Mesenchymal stem cell (in vitro differentiated cells and primary cell): ENCODE measurements at regions not wholly inside any gene's neighbourhood (a gene's known extent, or its start where the extent isn't known, plus 50 kb on each side); places are given as distances from the start of the nearest gene placed in this dataset.

ENCODE experiments used
- DNase-seq: peaks from one replicate; pipeline ENCODE4 v3.0.0-alpha.2; 2013
- H2AFZ ChIP-seq: one replicate; pipeline ENCODE4 v1.6.1; 2013; ENCODE audit warnings: low read depth, mild to moderate bottlenecking, control low read depth, inconsistent platforms, low read length, moderate library complexity
- H2AK5ac ChIP-seq: 2 replicates; pipeline ENCODE4 v1.6.1; 2013; ENCODE audit warnings: low read length, moderate library complexity, mild to moderate bottlenecking, inconsistent platforms; ENCODE audit not compliant: severe bottlenecking
- H2BK120ac ChIP-seq: one replicate; pipeline ENCODE4 v1.6.1; 2013; ENCODE audit warnings: low read depth, mild to moderate bottlenecking, inconsistent platforms, low read length, moderate library complexity
- H2BK12ac ChIP-seq, 2 experiments: one replicate each; pipeline ENCODE4 v1.6.1; 2013; ENCODE audit warnings: inconsistent platforms in 2 of 2, low read length in 2 of 2, mild to moderate bottlenecking in 2 of 2, moderate library complexity in 2 of 2, control low read depth in 1 of 2
- H2BK15ac ChIP-seq: one replicate; pipeline ENCODE4 v1.6.1; 2013; ENCODE audit warnings: mild to moderate bottlenecking, low read depth, inconsistent platforms; ENCODE audit not compliant: poor library complexity, severe bottlenecking
- H2BK5ac ChIP-seq: 2 replicates; pipeline ENCODE4 v1.6.1; 2013; ENCODE audit warnings: low read depth, mild to moderate bottlenecking, low read length, control low read depth, inconsistent platforms; ENCODE audit not compliant: poor library complexity, severe bottlenecking
- H3K14ac ChIP-seq, 2 experiments: one replicate each; pipeline ENCODE4 v1.6.1; 2013; ENCODE audit warnings: inconsistent platforms in 2 of 2, low read length in 2 of 2, control low read depth in 1 of 2, mild to moderate bottlenecking in 1 of 2, moderate library complexity in 1 of 2
- H3K18ac ChIP-seq, 2 experiments: one replicate each; pipeline ENCODE4 v1.6.1; 2013; ENCODE audit warnings: inconsistent platforms in 2 of 2, low read length in 2 of 2, control low read depth in 1 of 2, low read depth in 1 of 2, mild to moderate bottlenecking in 1 of 2
- H3K23ac ChIP-seq, 2 experiments: one replicate each; pipeline ENCODE4 v1.6.1; 2013; ENCODE audit warnings: inconsistent platforms in 2 of 2, low read length in 2 of 2, mild to moderate bottlenecking in 2 of 2, moderate library complexity in 2 of 2, control low read depth in 1 of 2
- H3K27ac ChIP-seq: 2 replicates; pipeline ENCODE4 v1.5.1; 2013; ENCODE audit warnings: mild to moderate bottlenecking, moderate library complexity, low read length, control low read depth, inconsistent platforms; ENCODE audit not compliant: poor library complexity, severe bottlenecking
- H3K27me3 ChIP-seq, 2 experiments: 2 replicates each; pipeline versions ENCODE4 v1.6.1 to v1.7.0; 2013; ENCODE audit warnings: low read length in 2 of 2, mild to moderate bottlenecking in 2 of 2, moderate library complexity in 2 of 2, control low read depth in 1 of 2, inconsistent platforms in 1 of 2; ENCODE audit not compliant: control insufficient read depth in 1 of 2, insufficient read depth in 1 of 2
- H3K36me3 ChIP-seq, 2 experiments: 2 replicates each; pipeline versions ENCODE4 v1.6.1 to v1.7.0; 2013; ENCODE audit warnings: low read length in 2 of 2, control low read depth in 1 of 2, inconsistent platforms in 1 of 2, low read depth in 1 of 2, mild to moderate bottlenecking in 1 of 2; ENCODE audit not compliant: insufficient read depth in 2 of 2, control insufficient read depth in 1 of 2
- H3K4ac ChIP-seq, 2 experiments: one replicate each; pipeline ENCODE4 v1.6.1; 2013; ENCODE audit warnings: inconsistent platforms in 2 of 2, low read length in 2 of 2, mild to moderate bottlenecking in 2 of 2, moderate library complexity in 2 of 2, control low read depth in 1 of 2, low read depth in 1 of 2
- H3K4me1 ChIP-seq: 2 replicates; pipeline ENCODE4 v1.6.1; 2013; ENCODE audit warnings: low read depth, low read length, control low read depth; ENCODE audit not compliant: control insufficient read depth, insufficient read depth
- H3K4me2 ChIP-seq: 2 replicates; pipeline ENCODE4 v1.6.1; 2013; ENCODE audit warnings: low read length, mild to moderate bottlenecking, inconsistent platforms; ENCODE audit not compliant: poor library complexity, severe bottlenecking
- H3K4me3 ChIP-seq, 2 experiments: 2 replicates each; pipeline versions ENCODE4 v1.5.1 to v1.7.0; 2013; ENCODE audit warnings: low read length in 2 of 2, mild to moderate bottlenecking in 2 of 2, control low read depth in 1 of 2, low read depth in 1 of 2; ENCODE audit not compliant: insufficient read depth in 1 of 2
- H3K79me1 ChIP-seq: replicated peaks from 2 replicates; pipeline ENCODE4 v1.6.1; 2013; ENCODE audit warnings: mild to moderate bottlenecking, control low read depth, low read length, inconsistent platforms; ENCODE audit not compliant: poor library complexity, severe bottlenecking
- H3K9ac ChIP-seq: 2 replicates; pipeline ENCODE4 v1.7.0; 2013; ENCODE audit warnings: mild to moderate bottlenecking, low read length, moderate library complexity
- H3K9me3 ChIP-seq: 2 replicates; pipeline ENCODE4 v1.7.0; 2013; ENCODE audit warnings: mild to moderate bottlenecking, low read length; ENCODE audit not compliant: control insufficient read depth
- H4K8ac ChIP-seq: one replicate; pipeline ENCODE4 v1.6.1; 2013; ENCODE audit warnings: inconsistent platforms, mild to moderate bottlenecking, low read length, moderate library complexity
- H4K91ac ChIP-seq: one replicate; pipeline ENCODE4 v1.6.1; 2013; ENCODE audit warnings: mild to moderate bottlenecking, low read length, inconsistent platforms
- WGBS: methylation state at CpG from one replicate; pipeline ENCODE4 v1.1.7; 2013; ENCODE audit warnings: mixed read lengths; 5-methylcytosine and 5-hydroxymethylcytosine counted together

- 82% methylated on average over 2 of the region's 3 CpGs for WGBS
- Histone ChIP-seq H3K14ac (no peak overlapping the region), H3K9ac (no peak overlapping the region), H3K36me3 (no peaks in the 10 kb centered on the region), H3K4me1 (no peaks in the 10 kb centered on the region), H4K8ac (no peak overlapping the region), H3K4me2 (no peak overlapping the region), H3K4me3 (no peak overlapping the region), H4K91ac (no peak overlapping the region), H3K79me1 (no peaks in the 10 kb centered on the region), H3K23ac (no peak overlapping the region), H2BK15ac (no peak overlapping the region), H2AFZ (no peak overlapping the region), H3K4ac (no peak overlapping the region), H2AK5ac (no peak overlapping the region), H2BK12ac (no peak overlapping the region), H3K27ac (no peak overlapping the region), H2BK5ac (no peak overlapping the region), H3K18ac (no peak overlapping the region), H2BK120ac (no peak overlapping the region), H3K27me3 (no peaks in the 10 kb centered on the region), H3K9me3 (no peaks in the 10 kb centered on the region)
- DNase-seq = no peak
Observed at GRCh38 chr3:88509582-88509981, 359.8 kb downstream of the C3orf38 start.

- H3K4ac ChIP-seq = no peak overlapping the region
- no peaks in the 10 kb centered on the region for H3K79me1 ChIP-seq
- no peak overlapping the region for H3K18ac ChIP-seq
- no peak overlapping the region for H3K9ac ChIP-seq
- WGBS = 54% methylated on average over 3 of the region's 3 CpGs
- peak overlapping the region in 1 of 2 experiments; percentile 61 for H3K14ac ChIP-seq
- peaks cover 3% of the 10 kb centered on the region for H3K4me1 ChIP-seq
- no peak overlapping the region for H2AK5ac ChIP-seq
- no peak for DNase-seq
- H3K9me3 ChIP-seq = no peaks in the 10 kb centered on the region
- H3K36me3 ChIP-seq = no peaks in the 10 kb centered on the region
- H3K27ac ChIP-seq = no peak overlapping the region
- H3K23ac ChIP-seq = no peak overlapping the region
- no peak overlapping the region for H4K8ac ChIP-seq
- no peak overlapping the region for H3K4me2 ChIP-seq
- no peak overlapping the region for H2BK12ac ChIP-seq
- no peak overlapping the region for H2BK5ac ChIP-seq
- no peak overlapping the region for H2BK15ac ChIP-seq
- H4K91ac ChIP-seq = no peak overlapping the region
- H3K4me3 ChIP-seq = no peak overlapping the region
- no peak overlapping the region for H2BK120ac ChIP-seq
- H3K27me3 ChIP-seq = no peaks in the 10 kb centered on the region
- H2AFZ ChIP-seq = no peak overlapping the region
Observed at GRCh38 chr3:88528494-88528893, 378.7 kb downstream of the C3orf38 start.

- no peaks in the 10 kb centered on the region for H3K27me3 ChIP-seq
- H2AK5ac ChIP-seq = no peak overlapping the region
- WGBS = 100% methylated on average over 1 of the region's 4 CpGs
- no peak overlapping the region for H3K23ac ChIP-seq
- no peak overlapping the region for H4K91ac ChIP-seq
- no peak overlapping the region for H3K14ac ChIP-seq
- no peak overlapping the region for H3K4ac ChIP-seq
- H3K9me3 ChIP-seq = no peaks in the 10 kb centered on the region
- no peak overlapping the region for H3K27ac ChIP-seq
- no peak overlapping the region for H2BK15ac ChIP-seq
- no peak overlapping the region for H3K18ac ChIP-seq
- no peak overlapping the region for H3K9ac ChIP-seq
- H3K79me1 ChIP-seq = no peaks in the 10 kb centered on the region
- H3K4me3 ChIP-seq = no peak overlapping the region
- no peak overlapping the region for H2BK12ac ChIP-seq
- H3K36me3 ChIP-seq = no peaks in the 10 kb centered on the region
- H4K8ac ChIP-seq = no peak overlapping the region
- DNase-seq = no peak
- no peak overlapping the region for H2BK120ac ChIP-seq
- H2BK5ac ChIP-seq = no peak overlapping the region
- H2AFZ ChIP-seq = no peak overlapping the region
- H3K4me2 ChIP-seq = no peak overlapping the region
- H3K4me1 ChIP-seq = no peaks in the 10 kb centered on the region
Observed at GRCh38 chr3:88534534-88534933, 384.8 kb downstream of the C3orf38 start.

- Histone ChIP-seq H2BK5ac (no peak overlapping the region), H4K91ac (no peak overlapping the region), H3K9ac (no peak overlapping the region), H3K18ac (no peak overlapping the region), H3K4ac (no peak overlapping the region), H3K4me1 (no peaks in the 10 kb centered on the region), H3K4me2 (no peak overlapping the region), H3K27ac (no peak overlapping the region), H3K36me3 (no peaks in the 10 kb centered on the region), H3K79me1 (no peaks in the 10 kb centered on the region), H2AFZ (no peak overlapping the region), H3K27me3 (no peaks in the 10 kb centered on the region), H2BK12ac (no peak overlapping the region), H4K8ac (no peak overlapping the region), H3K23ac (no peak overlapping the region), H2BK120ac (no peak overlapping the region), H2BK15ac (no peak overlapping the region), H2AK5ac (no peak overlapping the region), H3K9me3 (no peaks in the 10 kb centered on the region), H3K4me3 (no peak overlapping the region), H3K14ac (no peak overlapping the region)
- WGBS = 100% methylated on average over 1 of the region's 1 CpG
- DNase-seq = no peak
Observed at GRCh38 chr3:88535563-88535962, 385.8 kb downstream of the C3orf38 start.
